ENCODE measurements at regions not wholly inside any gene's neighbourhood (a gene's known extent, or its start where the extent isn't known, plus 50 kb on each side); places are given as distances from the start of the nearest gene placed in this dataset.

DNA sequence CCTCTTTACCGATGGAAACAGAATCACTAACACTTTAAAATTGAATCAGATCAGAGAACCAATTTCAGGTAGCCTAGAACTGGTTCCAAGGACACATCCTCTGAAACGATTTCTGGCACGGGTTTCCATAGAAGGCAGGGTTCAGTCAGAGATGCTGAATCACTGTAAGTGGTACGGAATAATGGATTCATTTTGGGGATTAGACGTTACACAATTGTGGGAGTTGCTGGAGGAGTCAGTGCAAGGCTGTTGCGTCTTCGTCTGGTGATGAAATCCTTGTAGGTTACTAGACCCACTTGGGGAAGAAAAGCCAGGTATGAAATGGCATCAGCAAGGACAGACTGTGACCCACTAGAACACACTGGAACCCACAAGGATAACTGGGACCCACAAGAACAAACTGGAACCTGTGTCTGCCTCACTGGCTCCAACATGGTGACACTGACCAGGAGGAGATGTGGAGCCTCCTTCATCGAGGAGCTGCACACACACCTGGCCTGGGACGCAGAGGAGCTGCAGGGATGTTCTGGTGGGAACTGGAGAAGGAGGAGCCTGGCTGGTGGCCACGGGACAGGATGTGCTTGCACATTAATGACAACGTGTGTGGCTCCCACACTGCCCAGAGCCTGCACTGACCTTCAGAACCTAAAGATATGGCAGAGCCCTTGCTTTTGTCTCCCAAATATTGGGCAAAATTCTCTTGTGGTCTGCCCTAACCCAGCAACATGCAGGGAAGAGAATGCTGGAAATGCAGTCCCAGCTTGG is 105.1 kb downstream of the TRAPPC11 start:
- Mint-ChIP-seq H3K36me3 (no peaks in the 10 kb centered on the region), H3K27ac (no peak overlapping the region), H3K4me1 (ENCODE audit: low read depth) (peaks cover 3% of the 10 kb centered on the region), H3K27me3 (peaks cover 9% of the 10 kb centered on the region), H3K9me3 (no peaks in the 10 kb centered on the region), H3K4me3 (no peak overlapping the region)
- DNase-seq = no peak
- intact Hi-C loops (cut with micrococcal nuclease) = no loop called here
- POLR2A ChIA-PET = no interaction called here
- CTCF ChIA-PET = no interaction called here

DNA sequence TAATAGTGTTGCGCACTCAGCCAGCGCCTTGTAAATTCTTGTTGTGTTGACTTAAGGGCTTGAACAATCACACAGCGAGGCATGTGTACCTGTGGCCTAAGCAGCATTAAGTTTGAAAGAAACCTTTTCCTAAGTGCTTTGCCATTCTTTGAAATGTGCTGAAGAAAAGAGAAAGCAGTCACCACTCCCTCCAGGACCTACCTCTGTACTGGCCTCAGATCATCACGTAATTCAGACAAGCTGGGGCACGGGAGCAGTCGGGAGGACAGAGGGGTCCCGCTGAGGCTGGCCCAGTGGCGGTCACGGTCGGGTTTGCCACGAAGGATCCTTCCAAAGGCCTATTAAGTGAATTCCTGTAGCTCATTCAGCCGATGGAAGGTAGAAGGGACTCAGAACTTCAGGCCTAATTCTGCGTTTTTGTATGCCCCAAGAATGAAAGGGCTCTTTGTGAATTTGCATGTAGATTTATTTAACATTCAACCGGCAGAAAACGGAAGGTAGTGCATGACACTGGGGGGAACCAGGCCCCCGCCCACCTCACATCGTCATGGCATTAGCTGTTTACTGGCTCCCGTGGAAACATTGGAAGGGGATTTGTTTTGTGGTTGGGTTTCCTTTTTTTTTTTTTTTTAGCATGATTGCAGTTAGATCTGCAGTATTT is 106.3 kb downstream of the TRAPPC11 start:
- intact Hi-C loops (cut with micrococcal nuclease) = no loop called here
- CTCF ChIA-PET = no interaction called here
- Mint-ChIP-seq H3K36me3 (no peaks in the 10 kb centered on the region), H3K4me3 (no peak overlapping the region), H3K9me3 (no peaks in the 10 kb centered on the region), H3K27ac (no peak overlapping the region), H3K27me3 (peaks cover 8% of the 10 kb centered on the region), H3K4me1 (ENCODE audit: low read depth) (peaks cover 3% of the 10 kb centered on the region)
- no peak for DNase-seq
- POLR2A ChIA-PET = interaction anchor here (0.6 kb wide), 1 partner anchor 40 kb away, joined by 3 read pairs; no protein-coding TSS in a partner anchor

DNA sequence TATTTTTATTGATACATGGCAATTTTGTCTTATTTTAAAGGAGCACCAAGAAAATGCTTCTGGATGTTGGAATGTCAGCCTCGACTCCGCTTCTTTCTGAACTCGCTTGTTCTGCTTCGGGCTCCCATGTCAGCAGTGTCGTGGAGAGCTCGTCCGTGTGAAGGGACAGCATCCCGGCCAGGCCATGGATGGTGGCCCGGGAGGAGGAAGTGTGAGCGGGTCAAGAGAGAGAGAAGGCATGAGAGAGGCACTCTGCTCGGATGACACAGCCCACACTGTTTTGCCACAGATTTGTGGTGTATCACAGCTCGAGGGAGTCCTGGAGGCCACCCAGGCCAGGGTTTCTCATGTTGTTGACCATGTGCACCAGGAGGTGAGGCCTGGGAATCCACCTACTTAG is 107.0 kb downstream of the TRAPPC11 start:
- peaks cover 8% of the 10 kb centered on the region for H3K27me3 Mint-ChIP-seq

DNA sequence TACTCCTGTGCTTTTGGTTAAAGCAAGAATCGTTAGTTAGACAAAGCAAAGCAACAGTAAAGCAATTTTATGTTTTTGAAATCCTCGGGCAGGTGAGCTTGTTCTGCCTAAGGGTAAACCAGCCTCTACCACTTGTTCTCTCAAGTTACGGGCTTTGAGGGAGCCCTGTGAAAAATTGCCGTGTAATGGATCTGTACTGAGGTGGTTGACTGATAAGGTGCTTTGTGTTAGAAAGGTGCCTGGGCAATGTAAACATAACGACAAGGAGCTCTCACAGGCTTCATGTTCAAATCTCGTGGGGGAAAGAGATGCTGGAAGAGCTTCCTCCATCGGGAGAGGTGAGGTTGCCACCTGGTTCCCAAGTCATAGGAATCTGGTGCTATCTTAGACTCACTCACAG is 111.8 kb downstream of the TRAPPC11 start:
- CTCF ChIA-PET = no interaction called here
- no peak overlapping the region for H3K27ac Mint-ChIP-seq

More for the DNA sequence above, 107.0 kb downstream of the TRAPPC11 start:
- no peak overlapping the region for H3K4me3 Mint-ChIP-seq
- H3K4me1 Mint-ChIP-seq (ENCODE audit: low read depth) = peaks cover 3% of the 10 kb centered on the region
- CTCF ChIA-PET = no interaction called here
- H3K27ac Mint-ChIP-seq = no peak overlapping the region
- no peak for DNase-seq
- H3K9me3 Mint-ChIP-seq = no peaks in the 10 kb centered on the region
- intact Hi-C loops (cut with micrococcal nuclease) = no loop called here
- no peaks in the 10 kb centered on the region for H3K36me3 Mint-ChIP-seq
- POLR2A ChIA-PET = no interaction called here

DNA sequence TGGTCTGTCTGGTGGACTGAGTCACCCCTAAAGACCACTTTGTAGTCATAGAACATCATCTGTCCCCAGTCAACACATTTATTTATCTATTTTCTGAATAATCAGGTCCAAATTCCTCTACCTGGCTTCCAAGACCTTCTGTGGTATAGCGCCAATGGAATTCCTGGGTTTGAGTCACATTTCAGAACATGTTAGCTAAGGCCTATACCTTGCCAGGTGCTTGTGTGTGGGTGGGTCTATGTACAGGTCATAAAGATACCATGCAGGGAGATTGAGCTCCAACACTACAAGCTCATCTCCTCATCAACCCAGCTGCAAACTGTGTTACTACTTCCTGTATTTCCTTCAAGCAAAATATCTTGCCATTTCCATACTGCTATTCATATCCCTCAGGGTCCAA is 113.3 kb downstream of the TRAPPC11 start:
- peaks cover 4% of the 10 kb centered on the region for H3K9me3 Mint-ChIP-seq
- H3K4me3 Mint-ChIP-seq = no peak overlapping the region
- no peak for DNase-seq
- H3K27ac Mint-ChIP-seq = no peak overlapping the region
- ChIA-PET CTCF (no interaction called here), POLR2A (no interaction called here)
- intact Hi-C loops (cut with micrococcal nuclease) = no loop called here
- H3K36me3 Mint-ChIP-seq = no peaks in the 10 kb centered on the region
- no peaks in the 10 kb centered on the region for H3K4me1 Mint-ChIP-seq (ENCODE audit: low read depth)
- H3K27me3 Mint-ChIP-seq = no peaks in the 10 kb centered on the region

More for the DNA sequence above, 111.8 kb downstream of the TRAPPC11 start:
- Mint-ChIP-seq H3K9me3 (peaks cover 4% of the 10 kb centered on the region), H3K27me3 (peaks cover 4% of the 10 kb centered on the region), H3K4me3 (no peak overlapping the region), H3K36me3 (no peaks in the 10 kb centered on the region), H3K4me1 (ENCODE audit: low read depth) (no peaks in the 10 kb centered on the region)
- intact Hi-C loops (cut with micrococcal nuclease) = no loop called here
- POLR2A ChIA-PET = no interaction called here
- DNase-seq = no peak

DNA sequence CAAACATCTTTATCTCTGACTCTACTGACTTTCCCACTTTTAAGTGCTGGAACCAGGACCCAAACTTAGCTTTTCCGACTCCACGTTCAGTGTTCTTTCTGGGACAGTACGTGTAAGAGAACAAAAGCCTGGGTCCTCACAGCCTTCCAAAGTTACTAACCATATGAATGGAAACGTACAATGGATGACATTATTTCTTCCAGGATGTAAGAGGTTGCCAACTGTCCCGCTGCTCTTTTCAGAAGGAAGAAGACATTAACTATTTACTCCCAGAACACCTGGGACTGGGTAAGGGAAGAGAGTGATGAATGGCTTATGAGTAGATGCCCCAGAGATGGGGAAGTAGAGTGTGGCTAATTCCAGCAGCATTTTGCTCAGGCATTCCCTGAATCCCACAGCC is 114.7 kb downstream of the TRAPPC11 start:
- intact Hi-C loops (cut with micrococcal nuclease) = no loop called here
- Mint-ChIP-seq H3K4me3 (no peak overlapping the region), H3K9me3 (peaks cover 4% of the 10 kb centered on the region), H3K4me1 (ENCODE audit: low read depth) (no peaks in the 10 kb centered on the region), H3K36me3 (no peaks in the 10 kb centered on the region), H3K27ac (no peak overlapping the region), H3K27me3 (no peaks in the 10 kb centered on the region)
- CTCF ChIA-PET = no interaction called here
- POLR2A ChIA-PET = no interaction called here
- DNase-seq = no peak

DNA sequence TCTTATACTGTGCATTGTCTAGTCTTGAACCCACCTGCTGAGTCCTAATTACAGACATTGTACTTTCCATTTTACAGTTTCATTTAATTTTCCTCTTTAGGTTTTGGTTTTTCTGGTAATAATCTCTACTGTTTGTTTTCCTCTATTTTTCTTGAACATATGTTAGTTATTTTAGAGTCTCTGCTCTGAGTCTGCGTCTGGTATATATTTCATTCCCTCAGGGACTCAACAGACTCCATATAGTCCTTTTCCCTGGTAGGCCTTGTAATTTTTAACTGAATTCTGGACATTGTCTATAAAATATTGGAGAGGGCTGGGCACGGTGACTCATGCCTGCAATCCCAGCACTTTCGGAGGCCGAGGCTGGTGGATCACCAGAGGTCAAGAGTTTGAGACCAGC is 121.8 kb upstream of the STOX2 start:
- POLR2A ChIA-PET = no interaction called here
- Mint-ChIP-seq H3K36me3 (no peaks in the 10 kb centered on the region), H3K4me1 (ENCODE audit: low read depth) (no peaks in the 10 kb centered on the region), H3K9me3 (no peaks in the 10 kb centered on the region), H3K27me3 (peaks cover 10% of the 10 kb centered on the region), H3K4me3 (no peak overlapping the region), H3K27ac (no peak overlapping the region)
- intact Hi-C loops (cut with micrococcal nuclease) = no loop called here
- no peak for DNase-seq
- CTCF ChIA-PET = no interaction called here

DNA sequence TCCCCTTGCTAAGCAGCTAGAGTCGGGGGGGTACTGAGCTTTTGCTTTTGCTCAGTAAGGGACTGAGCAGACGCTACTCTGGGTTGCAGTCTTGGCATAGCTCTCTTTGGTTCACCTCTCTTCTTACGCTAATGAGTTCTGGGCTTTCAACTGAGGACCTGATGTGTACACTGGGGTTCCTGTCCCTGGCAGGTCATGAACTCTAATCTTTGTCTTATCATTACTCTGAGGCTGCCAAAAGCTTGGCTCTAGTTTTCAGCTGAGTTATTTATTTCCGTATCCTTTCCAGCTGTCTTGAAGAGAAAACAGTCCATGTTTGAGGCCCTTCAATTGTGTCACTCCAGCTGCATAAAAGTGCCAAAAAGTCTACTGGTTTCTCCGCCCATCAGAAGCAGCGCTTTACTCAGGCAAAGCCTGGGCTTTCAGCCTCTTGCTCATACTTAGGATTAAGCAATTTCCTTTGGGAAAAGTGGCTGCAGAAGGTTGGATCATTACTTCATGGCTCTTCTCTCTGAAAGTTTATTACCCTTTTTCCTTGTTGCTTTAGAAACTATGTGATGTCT is 121.0 kb upstream of the STOX2 start:
- intact Hi-C loops (cut with micrococcal nuclease) = no loop called here
- CTCF ChIA-PET = no interaction called here
- no peak overlapping the region for H3K4me3 Mint-ChIP-seq
- H3K27me3 Mint-ChIP-seq = peaks cover 10% of the 10 kb centered on the region
- no peaks in the 10 kb centered on the region for H3K36me3 Mint-ChIP-seq
- POLR2A ChIA-PET = no interaction called here
- no peak overlapping the region for H3K27ac Mint-ChIP-seq
- H3K9me3 Mint-ChIP-seq = no peaks in the 10 kb centered on the region
- DNase-seq = no peak
- no peaks in the 10 kb centered on the region for H3K4me1 Mint-ChIP-seq (ENCODE audit: low read depth)

DNA sequence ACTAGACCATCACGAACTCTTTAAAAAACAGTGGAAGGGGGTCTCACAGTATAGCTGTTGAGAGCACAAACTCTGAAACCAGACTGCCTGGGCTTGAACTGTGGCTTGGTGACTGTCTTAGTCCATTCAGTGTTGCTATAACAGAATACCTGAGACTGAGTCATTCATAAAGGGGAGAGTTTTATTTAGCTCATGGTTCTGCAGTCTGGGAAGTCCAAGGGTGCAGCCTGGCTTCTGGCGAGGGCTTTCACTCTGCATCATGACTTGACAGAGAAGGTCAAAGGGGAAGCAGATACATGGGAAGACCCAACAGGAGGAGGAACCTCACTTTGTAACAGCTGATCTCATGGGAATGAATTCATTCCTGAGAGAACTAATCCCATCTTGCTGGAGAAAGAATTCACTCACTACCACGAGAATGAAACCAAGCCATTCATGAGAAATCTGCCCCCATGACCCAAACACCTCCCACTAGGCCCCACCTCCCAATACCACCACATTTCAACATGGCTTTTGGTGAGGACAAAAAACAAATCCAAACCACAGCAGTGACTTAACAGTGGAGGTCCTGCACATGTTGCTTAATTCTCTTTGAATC is 116.7 kb upstream of the STOX2 start:
- Mint-ChIP-seq H3K9me3 (peaks cover 12% of the 10 kb centered on the region), H3K4me1 (ENCODE audit: low read depth) (no peaks in the 10 kb centered on the region), H3K27me3 (peaks cover 18% of the 10 kb centered on the region), H3K27ac (no peak overlapping the region), H3K4me3 (no peak overlapping the region), H3K36me3 (no peaks in the 10 kb centered on the region)
- intact Hi-C loops (cut with micrococcal nuclease) = no loop called here
- POLR2A ChIA-PET = no interaction called here
- DNase-seq = no peak
- CTCF ChIA-PET = no interaction called here

DNA sequence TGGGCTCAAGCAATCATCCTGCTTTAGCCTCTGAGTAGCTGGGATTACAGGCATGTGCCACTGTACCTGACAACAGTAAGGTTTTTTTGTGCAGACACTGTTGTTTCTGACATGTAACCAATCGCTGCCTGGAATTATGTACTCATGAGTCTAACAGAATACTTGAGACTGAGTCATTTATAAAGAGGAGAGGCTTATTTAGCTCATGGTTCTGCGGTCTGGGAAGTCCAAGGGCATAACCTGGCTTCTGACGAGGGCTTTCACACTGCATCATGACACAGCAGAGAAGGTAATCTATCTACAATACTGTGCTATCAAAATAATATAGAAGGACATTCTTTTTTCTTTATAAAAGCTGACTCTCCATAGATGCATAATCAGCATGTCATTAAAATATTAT is 115.5 kb upstream of the STOX2 start:
- Mint-ChIP-seq H3K27me3 (peaks cover 25% of the 10 kb centered on the region), H3K4me1 (ENCODE audit: low read depth) (no peaks in the 10 kb centered on the region), H3K9me3 (peaks cover 18% of the 10 kb centered on the region), H3K27ac (no peak overlapping the region), H3K4me3 (no peak overlapping the region), H3K36me3 (no peaks in the 10 kb centered on the region)
- no peak for DNase-seq
- intact Hi-C loops (cut with micrococcal nuclease) = no loop called here
- POLR2A ChIA-PET = no interaction called here
- CTCF ChIA-PET = no interaction called here

DNA sequence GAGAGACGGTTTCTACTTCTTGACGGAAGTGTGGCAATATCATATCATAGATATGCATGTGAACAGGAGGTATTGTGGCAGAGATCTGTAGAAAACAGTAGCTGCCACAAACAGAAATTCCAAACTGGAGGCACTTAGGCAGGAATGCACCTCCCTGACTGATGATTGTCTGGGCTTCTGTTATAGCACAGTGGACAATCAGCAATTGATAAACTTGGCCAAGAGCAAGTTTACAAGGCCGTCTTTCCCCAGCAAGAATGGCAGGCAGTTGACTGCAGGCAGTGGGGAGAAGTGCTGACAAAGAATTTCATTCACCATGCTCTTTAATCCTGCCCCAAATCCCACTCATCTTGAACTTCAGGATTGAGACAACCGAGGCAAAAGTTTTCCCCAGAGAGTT is 114.4 kb upstream of the STOX2 start:
- no peak overlapping the region for H3K27ac Mint-ChIP-seq
- H3K27me3 Mint-ChIP-seq = peaks cover 31% of the 10 kb centered on the region
- POLR2A ChIA-PET = no interaction called here
- peaks cover 20% of the 10 kb centered on the region for H3K9me3 Mint-ChIP-seq
- no peaks in the 10 kb centered on the region for H3K4me1 Mint-ChIP-seq (ENCODE audit: low read depth)
- CTCF ChIA-PET = no interaction called here
- H3K4me3 Mint-ChIP-seq = no peak overlapping the region
- H3K36me3 Mint-ChIP-seq = no peaks in the 10 kb centered on the region
- no peak for DNase-seq
- intact Hi-C loops (cut with micrococcal nuclease) = no loop called here

DNA sequence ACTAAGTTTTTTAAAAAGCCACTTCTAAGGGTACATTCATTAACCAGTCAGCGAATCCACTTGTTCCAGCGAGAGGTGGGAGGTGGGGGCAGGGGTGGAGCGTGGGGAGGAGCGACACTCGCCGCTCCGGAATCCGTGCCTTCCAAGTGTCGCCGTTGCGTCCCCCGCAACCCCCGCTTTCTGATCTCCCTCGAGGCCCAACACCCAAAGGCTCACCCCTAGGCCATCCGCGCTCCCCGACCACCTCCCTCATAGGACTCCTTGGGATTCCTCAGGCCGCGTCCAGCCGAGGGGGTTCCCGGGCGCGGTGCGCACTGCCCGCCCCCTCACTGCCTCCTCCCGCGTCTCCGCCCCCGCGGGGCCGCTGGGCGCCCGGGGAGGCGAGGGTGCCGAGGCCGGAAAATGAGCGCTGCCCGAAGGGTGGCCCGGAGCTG is 108.1 kb upstream of the STOX2 start:
- H3K9me3 Mint-ChIP-seq = peaks cover 20% of the 10 kb centered on the region
- peaks cover 53% of the 10 kb centered on the region for H3K27me3 Mint-ChIP-seq
- intact Hi-C loops (cut with micrococcal nuclease) = no loop called here
- POLR2A ChIA-PET = no interaction called here
- CTCF ChIA-PET = no interaction called here
- peak overlapping the region; percentile 17 for H3K4me3 Mint-ChIP-seq
- H3K4me1 Mint-ChIP-seq (ENCODE audit: low read depth) = peaks cover 10% of the 10 kb centered on the region
- no peaks in the 10 kb centered on the region for H3K36me3 Mint-ChIP-seq
- no peak overlapping the region for H3K27ac Mint-ChIP-seq
- no peak for DNase-seq

Data from activated CD4-positive, alpha-beta memory T cell treated with anti-CD3 and anti-CD28 coated beads for 36 hours (primary cell).